Fibroblast of lung (primary cell): ENCODE measurements at regions not wholly inside any gene's neighbourhood (a gene's known extent, or its start where the extent isn't known, plus 50 kb on each side); places are given as distances from the start of the nearest gene placed in this dataset.

Experiments used
- DNase-seq, 2 donors: peaks; one replicate each; pipeline versions ENCODE4 v3.0.0 to v3.0.0-alpha.2; 2010; ENCODE audit warnings: low read depth in 2 of 2
- H2AFZ ChIP-seq: 2 replicates; pipeline ENCODE4 v1.5.1; 2012; ENCODE audit warnings: low read length, control low read depth, inconsistent platforms
- H3K27ac ChIP-seq: 2 replicates; pipeline ENCODE4 v1.5.1; 2011; ENCODE audit warnings: low read length, control low read depth; ENCODE audit not compliant: insufficient read depth
- H3K27me3 ChIP-seq: 2 replicates; pipeline ENCODE4 v1.5.1; 2011; ENCODE audit warnings: mild to moderate bottlenecking, low read length; ENCODE audit not compliant: control insufficient read depth, insufficient read depth
- H3K36me3 ChIP-seq: 2 replicates; pipeline ENCODE4 v1.5.1; 2011; ENCODE audit warnings: low read length; ENCODE audit not compliant: control insufficient read depth, insufficient read depth
- H3K4me1 ChIP-seq: 2 replicates; pipeline ENCODE4 v1.5.1; 2011; ENCODE audit warnings: low read length; ENCODE audit not compliant: control insufficient read depth, insufficient read depth; ENCODE audit errors: extremely low read depth
- H3K4me2 ChIP-seq: 2 replicates; pipeline ENCODE4 v1.5.1; 2011; ENCODE audit warnings: low read length, control low read depth; ENCODE audit not compliant: insufficient read depth; ENCODE audit errors: extremely low read depth
- H3K4me3 ChIP-seq, 4 experiments: fragments of 200-600 bp in 1 of 4; sonication (generic) in 1 of 4; replicated peaks in 1 of 4; 2 replicates each; pipeline ENCODE4 v1.5.1; 2011 to 2016; ENCODE audit warnings: low read length in 4 of 4, low read depth in 3 of 4, mild to moderate bottlenecking in 3 of 4, control low read depth in 2 of 4, inconsistent platforms in 1 of 4, mixed read lengths in 1 of 4; ENCODE audit not compliant: insufficient read depth in 1 of 4; ENCODE audit errors: control extremely low read depth in 1 of 4
- H3K79me2 ChIP-seq: 2 replicates; pipeline ENCODE4 v1.5.1; 2012; ENCODE audit warnings: mild to moderate bottlenecking, low read length, inconsistent platforms; ENCODE audit not compliant: control insufficient read depth, insufficient read depth
- H3K9ac ChIP-seq: 2 replicates; pipeline ENCODE4 v1.5.1; 2011; ENCODE audit warnings: mild to moderate bottlenecking, low read length, control low read depth; ENCODE audit not compliant: insufficient read depth
- H3K9me3 ChIP-seq: 2 replicates; pipeline ENCODE4 v1.5.1; 2012; ENCODE audit warnings: low read depth, low read length; ENCODE audit not compliant: control insufficient read depth, insufficient read depth
- H4K20me1 ChIP-seq: 2 replicates; pipeline ENCODE4 v1.5.1; 2011; ENCODE audit warnings: low read length; ENCODE audit not compliant: control insufficient read depth, insufficient read depth; ENCODE audit errors: extremely low read depth
- EZH2 ChIP-seq: IDR thresholded peaks from 2 replicates; pipeline ENCODE4 v1.5.1; 2012; ENCODE audit warnings: low read length, control low read depth, mild to moderate bottlenecking; ENCODE audit errors: missing control alignments
- TF ChIP-seq, protein P1 (sequence below), 2 donors: IDR thresholded peaks in 1 of 2; conservative IDR thresholded peaks in 1 of 2; 1 replicate in 1 of 2; 2 replicates in 1 of 2; pipeline ENCODE4 v1.5.1; 2011 to 2012; ENCODE audit warnings: low read length in 2 of 2, control low read depth in 1 of 2, inconsistent platforms in 1 of 2, low read depth in 1 of 2, mild to moderate bottlenecking in 1 of 2

DNA sequence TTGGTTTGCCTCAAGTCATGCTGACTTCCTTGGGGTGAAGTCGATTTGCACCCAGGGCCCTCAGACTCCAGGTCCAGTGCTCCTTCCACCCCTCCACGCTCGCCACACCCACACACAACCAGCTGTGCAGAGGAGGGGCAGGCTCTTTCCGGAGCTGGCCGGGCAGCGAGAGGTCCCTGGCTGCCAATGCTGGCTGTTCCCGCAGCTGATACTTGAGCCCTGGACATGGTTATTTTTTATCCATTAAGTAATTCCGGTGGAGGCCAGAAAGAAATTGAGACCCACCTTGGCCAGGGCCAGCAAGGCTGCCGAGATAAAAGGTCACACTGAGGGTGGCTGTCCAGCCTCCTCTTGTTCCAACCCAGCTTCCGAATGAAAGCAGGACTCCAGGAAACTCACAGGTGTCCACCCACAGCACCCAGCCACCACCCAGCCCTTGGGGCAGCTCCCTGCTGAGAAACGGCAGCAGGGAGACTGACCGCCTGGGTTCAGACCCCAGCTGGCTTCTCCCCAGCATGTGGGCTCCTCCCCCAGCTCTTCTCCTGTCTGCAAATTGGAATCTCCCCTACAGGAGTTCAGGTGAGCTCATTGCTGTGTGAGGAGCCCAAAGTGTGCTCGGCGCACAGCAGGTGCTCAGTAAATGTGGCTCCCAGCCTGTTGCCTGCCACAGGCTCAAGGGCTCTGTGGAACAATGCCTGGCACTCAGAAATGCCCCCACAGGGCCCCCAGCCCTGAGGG is 77.8 kb downstream of the PDGFA start:
- no peaks in the 10 kb centered on the region for H3K79me2 ChIP-seq
- H2AFZ ChIP-seq, result no peak overlapping the region
- H3K27me3 ChIP-seq, result no peaks in the 10 kb centered on the region
- H3K4me1 ChIP-seq, result no peaks in the 10 kb centered on the region
- no peaks in the 10 kb centered on the region for H3K9me3 ChIP-seq
- no peak overlapping the region for H3K9ac ChIP-seq
- H3K36me3 ChIP-seq, result no peaks in the 10 kb centered on the region
- no peak overlapping the region for H3K4me3 ChIP-seq
- H3K27ac ChIP-seq, result no peak overlapping the region
- no peak for TF ChIP-seq EZH2
- TF ChIP-seq, protein P1, sequence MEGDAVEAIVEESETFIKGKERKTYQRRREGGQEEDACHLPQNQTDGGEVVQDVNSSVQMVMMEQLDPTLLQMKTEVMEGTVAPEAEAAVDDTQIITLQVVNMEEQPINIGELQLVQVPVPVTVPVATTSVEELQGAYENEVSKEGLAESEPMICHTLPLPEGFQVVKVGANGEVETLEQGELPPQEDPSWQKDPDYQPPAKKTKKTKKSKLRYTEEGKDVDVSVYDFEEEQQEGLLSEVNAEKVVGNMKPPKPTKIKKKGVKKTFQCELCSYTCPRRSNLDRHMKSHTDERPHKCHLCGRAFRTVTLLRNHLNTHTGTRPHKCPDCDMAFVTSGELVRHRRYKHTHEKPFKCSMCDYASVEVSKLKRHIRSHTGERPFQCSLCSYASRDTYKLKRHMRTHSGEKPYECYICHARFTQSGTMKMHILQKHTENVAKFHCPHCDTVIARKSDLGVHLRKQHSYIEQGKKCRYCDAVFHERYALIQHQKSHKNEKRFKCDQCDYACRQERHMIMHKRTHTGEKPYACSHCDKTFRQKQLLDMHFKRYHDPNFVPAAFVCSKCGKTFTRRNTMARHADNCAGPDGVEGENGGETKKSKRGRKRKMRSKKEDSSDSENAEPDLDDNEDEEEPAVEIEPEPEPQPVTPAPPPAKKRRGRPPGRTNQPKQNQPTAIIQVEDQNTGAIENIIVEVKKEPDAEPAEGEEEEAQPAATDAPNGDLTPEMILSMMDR (conservative IDR thresholded peaks at IDR 0.05 in 1 of 2, IDR thresholded peaks at IDR 0.05 in 1 of 2; ENCODE audit: low read depth in 1 of 2, low read length in 2 of 2), result no peak
- no peak for DNase-seq
- no peak overlapping the region for H3K4me2 ChIP-seq
- H4K20me1 ChIP-seq, result no peaks in the 10 kb centered on the region

DNA sequence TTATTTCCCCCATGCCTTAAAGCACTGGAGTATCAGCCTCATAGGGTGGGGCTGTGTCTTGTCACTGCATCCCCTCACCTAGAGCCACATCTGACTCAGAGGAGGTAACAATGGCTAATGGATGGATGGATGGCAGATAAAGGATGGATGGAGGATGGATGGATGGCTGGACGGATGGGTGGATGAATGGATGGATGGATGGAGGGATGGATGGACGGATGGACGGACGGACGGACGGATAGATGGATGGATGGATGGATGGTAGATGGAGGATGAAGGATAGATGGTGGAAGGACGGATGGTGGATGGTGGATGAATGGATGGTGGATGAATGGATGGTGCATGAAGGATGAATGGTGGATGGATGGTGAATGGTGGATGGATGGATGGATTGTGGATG is 77.2 kb downstream of the PDGFA start:
- no peaks in the 10 kb centered on the region for H4K20me1 ChIP-seq
- H2AFZ ChIP-seq, result no peak overlapping the region
- TF ChIP-seq, protein P1 (conservative IDR thresholded peaks at IDR 0.05 in 1 of 2, IDR thresholded peaks at IDR 0.05 in 1 of 2; ENCODE audit: low read depth in 1 of 2, low read length in 2 of 2), result no peak
- no peak for TF ChIP-seq EZH2
- no peaks in the 10 kb centered on the region for H3K79me2 ChIP-seq
- no peak overlapping the region for H3K27ac ChIP-seq
- H3K9ac ChIP-seq, result no peak overlapping the region
- DNase-seq, result no peak
- H3K4me2 ChIP-seq, result no peak overlapping the region
- H3K4me1 ChIP-seq, result no peaks in the 10 kb centered on the region
- no peaks in the 10 kb centered on the region for H3K9me3 ChIP-seq
- H3K4me3 ChIP-seq, result no peak overlapping the region
- H3K36me3 ChIP-seq, result no peaks in the 10 kb centered on the region
- H3K27me3 ChIP-seq, result no peaks in the 10 kb centered on the region

DNA sequence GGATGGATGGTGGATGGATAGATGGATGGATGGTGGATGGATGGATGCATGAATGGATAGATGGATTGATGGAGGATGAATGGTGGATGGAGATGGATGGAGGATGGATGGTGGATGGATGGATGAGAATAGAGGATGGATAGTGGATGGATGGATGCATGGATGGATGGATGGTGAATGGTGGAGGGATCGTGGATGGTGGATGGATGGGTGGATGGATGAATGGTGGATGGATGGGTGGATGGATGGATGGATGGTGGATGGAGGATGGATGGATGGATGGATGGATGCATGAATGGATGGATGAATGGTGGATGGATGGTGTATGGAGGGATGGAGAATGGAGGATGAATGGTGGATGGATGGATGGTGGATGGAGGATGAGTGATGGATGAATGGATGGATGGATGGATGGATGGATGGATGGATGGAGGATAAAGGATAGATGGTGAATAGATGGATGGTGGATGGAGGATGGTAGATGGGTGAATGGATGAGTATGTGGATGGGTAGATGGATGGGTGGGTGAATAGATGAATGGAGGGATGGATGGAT is 76.3 kb downstream of the PDGFA start:
- Histone ChIP-seq H2AFZ (no peak overlapping the region), H3K27ac (no peak overlapping the region), H3K4me1 (no peaks in the 10 kb centered on the region), H3K79me2 (no peaks in the 10 kb centered on the region), H3K9me3 (no peaks in the 10 kb centered on the region), H3K4me2 (no peak overlapping the region), H3K36me3 (no peaks in the 10 kb centered on the region), H3K9ac (no peak overlapping the region), H3K4me3 (no peak overlapping the region), H4K20me1 (no peaks in the 10 kb centered on the region), H3K27me3 (no peaks in the 10 kb centered on the region)
- TF ChIP-seq EZH2, result no peak
- TF ChIP-seq, protein P1 (conservative IDR thresholded peaks at IDR 0.05 in 1 of 2, IDR thresholded peaks at IDR 0.05 in 1 of 2; ENCODE audit: low read depth in 1 of 2, low read length in 2 of 2), result no peak
- DNase-seq, result no peak
